ENCODE measurements at regions not wholly inside any gene's neighbourhood (a gene's known extent, or its start where the extent isn't known, plus 50 kb on each side); places are given as distances from the start of the nearest gene placed in this dataset.

DNA sequence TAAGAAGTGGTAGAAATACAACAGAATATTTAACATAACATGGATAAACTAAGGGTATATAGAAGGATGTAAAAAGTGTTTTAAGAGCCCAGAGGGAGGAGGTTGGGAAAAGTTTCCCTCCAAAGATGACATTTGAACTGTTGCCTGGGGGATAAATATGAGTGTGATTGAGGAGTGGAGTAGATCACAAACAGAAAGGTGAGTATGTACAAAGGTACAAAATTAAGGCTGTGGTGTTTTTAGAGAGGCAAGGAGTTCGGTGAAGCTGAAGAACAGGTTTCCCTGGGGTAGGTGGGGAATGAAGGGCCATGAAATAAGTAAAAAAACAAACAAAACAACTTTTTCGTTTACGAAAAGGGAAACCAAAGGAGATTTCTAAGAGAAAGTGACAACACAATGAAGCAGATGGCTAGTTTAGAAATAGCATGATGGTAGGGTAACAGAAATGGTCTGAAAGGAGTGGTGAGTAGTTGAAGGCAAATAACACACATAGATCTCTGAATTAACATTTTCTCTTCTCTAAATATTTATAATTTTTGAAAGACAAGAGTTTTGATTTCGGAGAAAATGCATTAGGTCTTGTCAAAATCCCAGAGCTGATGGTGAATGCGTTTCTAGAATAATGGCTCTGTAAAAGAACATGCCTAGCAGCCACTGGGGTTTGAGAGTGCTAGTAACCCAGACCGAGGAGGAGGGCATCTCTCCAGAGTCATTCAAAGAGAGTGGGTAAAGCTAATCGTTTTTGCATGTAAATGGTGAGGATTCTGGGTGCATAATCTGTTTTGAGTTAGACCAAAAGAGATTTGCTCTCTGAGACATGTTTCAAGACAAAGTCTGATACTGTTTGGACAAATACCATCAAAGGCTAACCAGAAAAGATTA, 240.4 kb upstream of the DCN start:
- H3K36me3 ChIP-seq, result no peaks in the 10 kb centered on the region
- H3K9me3 ChIP-seq (replicated peaks), result no peaks in the 10 kb centered on the region
- no peak for DNase-seq
- H3K4me3 ChIP-seq, result no peak overlapping the region
- no peak overlapping the region for H3K27ac ChIP-seq (replicated peaks)
- no peaks in the 10 kb centered on the region for H3K27me3 ChIP-seq (ENCODE audit: low read depth)
- no peaks in the 10 kb centered on the region for H3K4me1 ChIP-seq
- intact Hi-C loops (cut with micrococcal nuclease), result no loop called here
- TF ChIP-seq, protein P1, sequence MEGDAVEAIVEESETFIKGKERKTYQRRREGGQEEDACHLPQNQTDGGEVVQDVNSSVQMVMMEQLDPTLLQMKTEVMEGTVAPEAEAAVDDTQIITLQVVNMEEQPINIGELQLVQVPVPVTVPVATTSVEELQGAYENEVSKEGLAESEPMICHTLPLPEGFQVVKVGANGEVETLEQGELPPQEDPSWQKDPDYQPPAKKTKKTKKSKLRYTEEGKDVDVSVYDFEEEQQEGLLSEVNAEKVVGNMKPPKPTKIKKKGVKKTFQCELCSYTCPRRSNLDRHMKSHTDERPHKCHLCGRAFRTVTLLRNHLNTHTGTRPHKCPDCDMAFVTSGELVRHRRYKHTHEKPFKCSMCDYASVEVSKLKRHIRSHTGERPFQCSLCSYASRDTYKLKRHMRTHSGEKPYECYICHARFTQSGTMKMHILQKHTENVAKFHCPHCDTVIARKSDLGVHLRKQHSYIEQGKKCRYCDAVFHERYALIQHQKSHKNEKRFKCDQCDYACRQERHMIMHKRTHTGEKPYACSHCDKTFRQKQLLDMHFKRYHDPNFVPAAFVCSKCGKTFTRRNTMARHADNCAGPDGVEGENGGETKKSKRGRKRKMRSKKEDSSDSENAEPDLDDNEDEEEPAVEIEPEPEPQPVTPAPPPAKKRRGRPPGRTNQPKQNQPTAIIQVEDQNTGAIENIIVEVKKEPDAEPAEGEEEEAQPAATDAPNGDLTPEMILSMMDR (IDR thresholded peaks at IDR 0.05; ENCODE audit: borderline replicate concordance), result no peak

DNA sequence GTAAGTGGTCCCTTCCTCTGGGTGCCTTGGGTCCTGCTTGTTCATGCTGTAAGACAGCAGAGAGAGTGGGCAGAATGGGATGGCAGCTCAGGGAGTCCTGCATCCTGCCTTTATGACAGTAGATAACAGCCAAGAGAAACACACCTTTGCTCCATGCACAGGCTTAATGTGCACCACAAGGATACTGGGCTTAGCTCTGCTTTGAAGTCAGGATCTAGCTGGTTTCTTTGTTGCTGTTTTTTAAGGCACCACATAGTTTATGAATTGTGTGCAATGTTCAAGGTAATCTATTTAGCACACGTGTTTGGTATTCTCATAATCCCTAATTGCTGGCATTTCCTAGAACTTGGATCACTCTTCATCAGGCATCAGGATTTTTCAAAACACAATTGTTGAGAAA, 239.5 kb upstream of the DCN start:
- TF ChIP-seq, protein P1 (IDR thresholded peaks at IDR 0.05; ENCODE audit: borderline replicate concordance), result no peak
- Histone ChIP-seq H3K36me3 (no peaks in the 10 kb centered on the region), H3K9me3 (replicated peaks) (no peaks in the 10 kb centered on the region), H3K4me1 (no peaks in the 10 kb centered on the region), H3K4me3 (no peak overlapping the region), H3K27me3 (ENCODE audit: low read depth) (no peaks in the 10 kb centered on the region), H3K27ac (replicated peaks) (no peak overlapping the region)
- intact Hi-C loops (cut with micrococcal nuclease), result no loop called here
- DNase-seq, result no peak

DNA sequence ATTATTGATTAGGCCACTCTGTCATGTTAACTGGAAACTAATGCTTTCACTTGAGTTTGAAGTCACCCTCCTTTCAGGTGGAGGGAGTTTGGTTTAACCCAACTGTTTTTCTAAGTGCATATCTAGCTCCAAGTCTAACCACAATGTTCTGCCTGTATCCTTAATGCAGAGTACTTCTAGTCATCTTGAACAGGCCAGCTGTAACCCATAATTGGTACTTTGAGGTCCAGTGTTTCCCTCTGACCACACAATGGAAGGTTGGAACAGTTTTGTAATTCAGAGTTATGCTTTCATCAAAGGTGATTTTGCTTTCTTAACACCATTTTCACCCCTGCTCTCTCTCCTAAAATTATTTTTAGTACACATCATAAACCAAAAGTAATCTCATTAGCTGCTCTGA, 237.2 kb upstream of the DCN start:
- TF ChIP-seq, protein P1 (IDR thresholded peaks at IDR 0.05; ENCODE audit: borderline replicate concordance), result no peak
- Histone ChIP-seq H3K4me1 (no peaks in the 10 kb centered on the region), H3K27me3 (ENCODE audit: low read depth) (no peaks in the 10 kb centered on the region), H3K27ac (replicated peaks) (no peak overlapping the region), H3K9me3 (replicated peaks) (no peaks in the 10 kb centered on the region), H3K36me3 (no peaks in the 10 kb centered on the region), H3K4me3 (no peak overlapping the region)
- DNase-seq, result no peak
- intact Hi-C loops (cut with micrococcal nuclease), result no loop called here

DNA sequence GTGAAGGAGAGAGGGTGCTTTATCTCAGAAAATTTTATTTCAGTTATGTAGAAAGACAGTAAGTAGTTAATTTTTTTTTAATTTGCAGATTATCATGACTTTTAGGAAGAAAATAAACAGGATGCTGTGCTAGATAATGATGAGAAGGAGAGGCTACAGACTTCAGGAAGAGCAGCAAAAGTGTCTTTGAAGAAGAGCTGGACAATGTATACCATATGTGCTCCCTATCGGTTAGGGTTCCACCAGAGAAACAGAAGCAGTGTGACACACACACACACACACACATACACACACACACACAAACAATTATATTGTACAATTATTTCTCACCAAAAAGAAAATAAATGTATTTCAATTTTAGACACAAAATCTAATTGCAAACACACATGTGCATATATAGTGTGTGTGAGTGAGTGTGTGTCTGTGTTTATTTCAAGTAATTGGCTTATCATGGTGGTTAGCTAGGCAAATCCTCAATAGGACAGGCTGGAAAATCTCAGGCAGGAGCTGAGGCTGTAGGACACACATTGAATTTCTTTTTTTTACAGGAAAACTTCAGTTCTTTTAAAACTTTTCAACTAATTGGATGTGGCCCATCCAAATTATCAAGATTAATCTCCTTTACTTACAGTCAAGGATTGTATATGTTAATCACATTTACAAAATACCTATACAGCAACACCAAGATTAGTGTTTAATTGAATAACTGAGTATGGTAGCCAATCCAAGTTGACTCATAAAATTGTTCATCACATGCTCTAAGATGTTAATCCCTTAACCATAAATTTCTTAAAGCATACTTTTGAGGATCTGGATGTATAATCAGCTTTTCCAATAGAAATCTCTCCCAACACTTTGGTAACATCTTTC, 235.8 kb upstream of the DCN start:
- TF ChIP-seq, protein P1 (IDR thresholded peaks at IDR 0.05; ENCODE audit: borderline replicate concordance), result no peak
- Histone ChIP-seq H3K27ac (replicated peaks) (no peak overlapping the region), H3K9me3 (replicated peaks) (no peaks in the 10 kb centered on the region), H3K27me3 (ENCODE audit: low read depth) (no peaks in the 10 kb centered on the region), H3K4me3 (no peak overlapping the region), H3K4me1 (no peaks in the 10 kb centered on the region), H3K36me3 (no peaks in the 10 kb centered on the region)
- DNase-seq, result no peak
- intact Hi-C loops (cut with micrococcal nuclease), result no loop called here

DNA sequence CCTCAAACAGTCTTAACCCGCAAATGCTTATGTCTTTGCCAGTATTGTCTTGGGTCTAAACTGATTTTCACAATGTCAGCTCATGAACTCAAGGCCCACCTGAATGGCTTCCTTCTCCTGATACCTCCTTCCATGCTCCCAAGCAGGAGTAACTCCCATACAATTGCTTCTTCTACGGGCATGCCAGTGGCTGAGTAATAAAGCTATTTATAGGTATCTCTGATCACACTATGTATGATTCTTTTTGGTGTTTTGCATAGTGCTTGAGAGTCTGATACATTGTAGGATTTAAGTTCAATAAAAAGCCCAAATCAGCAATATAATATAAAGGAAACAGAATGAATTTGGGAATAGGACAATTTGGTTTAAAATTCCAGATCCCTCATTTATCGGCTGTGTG, 235.0 kb upstream of the DCN start:
- Histone ChIP-seq H3K9me3 (replicated peaks) (no peaks in the 10 kb centered on the region), H3K4me3 (no peak overlapping the region), H3K4me1 (no peaks in the 10 kb centered on the region), H3K27me3 (ENCODE audit: low read depth) (no peaks in the 10 kb centered on the region), H3K36me3 (no peaks in the 10 kb centered on the region), H3K27ac (replicated peaks) (no peak overlapping the region)
- no peak for DNase-seq
- TF ChIP-seq, protein P1 (IDR thresholded peaks at IDR 0.05; ENCODE audit: borderline replicate concordance), result no peak
- intact Hi-C loops (cut with micrococcal nuclease), result no loop called here

Measured in left ventricle myocardium inferior (tissue), 1 donor.